ENCODE measurements at regions not wholly inside any gene's neighbourhood (a gene's known extent, or its start where the extent isn't known, plus 50 kb on each side); places are given as distances from the start of the nearest gene placed in this dataset.

GRCh38 chr12:86860776-86861175, 604.6 kb upstream of the MGAT4C start:
- TF ChIP-seq, protein P1, sequence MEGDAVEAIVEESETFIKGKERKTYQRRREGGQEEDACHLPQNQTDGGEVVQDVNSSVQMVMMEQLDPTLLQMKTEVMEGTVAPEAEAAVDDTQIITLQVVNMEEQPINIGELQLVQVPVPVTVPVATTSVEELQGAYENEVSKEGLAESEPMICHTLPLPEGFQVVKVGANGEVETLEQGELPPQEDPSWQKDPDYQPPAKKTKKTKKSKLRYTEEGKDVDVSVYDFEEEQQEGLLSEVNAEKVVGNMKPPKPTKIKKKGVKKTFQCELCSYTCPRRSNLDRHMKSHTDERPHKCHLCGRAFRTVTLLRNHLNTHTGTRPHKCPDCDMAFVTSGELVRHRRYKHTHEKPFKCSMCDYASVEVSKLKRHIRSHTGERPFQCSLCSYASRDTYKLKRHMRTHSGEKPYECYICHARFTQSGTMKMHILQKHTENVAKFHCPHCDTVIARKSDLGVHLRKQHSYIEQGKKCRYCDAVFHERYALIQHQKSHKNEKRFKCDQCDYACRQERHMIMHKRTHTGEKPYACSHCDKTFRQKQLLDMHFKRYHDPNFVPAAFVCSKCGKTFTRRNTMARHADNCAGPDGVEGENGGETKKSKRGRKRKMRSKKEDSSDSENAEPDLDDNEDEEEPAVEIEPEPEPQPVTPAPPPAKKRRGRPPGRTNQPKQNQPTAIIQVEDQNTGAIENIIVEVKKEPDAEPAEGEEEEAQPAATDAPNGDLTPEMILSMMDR (IDR thresholded peaks at IDR 0.05): no peak
- TF ChIP-seq POLR2A (IDR thresholded peaks at IDR 0.05): no peak
